H9 (cell line): ENCODE measurements at regions not wholly inside any gene's neighbourhood (a gene's known extent, or its start where the extent isn't known, plus 50 kb on each side); places are given as distances from the start of the nearest gene placed in this dataset.

ENCODE experiments used
- DNase-seq: peaks from one replicate; pipeline ENCODE4 v3.0.0-alpha.2; 2017
- H2AFZ ChIP-seq: one replicate; pipeline ENCODE4 v1.6.1; 2013; ENCODE audit warnings: mild to moderate bottlenecking, low read length, control low read depth, moderate library complexity
- H2AK5ac ChIP-seq: 2 replicates; pipeline ENCODE4 v1.6.1; 2013; ENCODE audit warnings: low read length, control low read depth, mixed read lengths; ENCODE audit not compliant: insufficient read length
- H2BK120ac ChIP-seq: one replicate; pipeline ENCODE4 v1.6.1; 2013; ENCODE audit warnings: low read depth, mild to moderate bottlenecking, low read length, control low read depth, inconsistent platforms; ENCODE audit not compliant: poor library complexity, severe bottlenecking
- H2BK12ac ChIP-seq: 2 replicates; pipeline ENCODE4 v1.6.1; 2013; ENCODE audit warnings: low read length, control low read depth, mixed read lengths, low read depth; ENCODE audit not compliant: insufficient read length
- H2BK15ac ChIP-seq: 2 replicates; pipeline ENCODE4 v1.6.1; 2013; ENCODE audit warnings: low read depth, low read length, control low read depth
- H2BK20ac ChIP-seq: one replicate; pipeline ENCODE4 v1.6.1; 2013; ENCODE audit warnings: low read depth, mild to moderate bottlenecking, low read length, control low read depth, inconsistent platforms; ENCODE audit not compliant: poor library complexity, severe bottlenecking
- H2BK5ac ChIP-seq: 2 replicates; pipeline ENCODE4 v1.6.1; 2013; ENCODE audit warnings: low read length, control low read depth, mixed read lengths; ENCODE audit not compliant: insufficient read length
- H3K14ac ChIP-seq: 2 replicates; pipeline ENCODE4 v1.6.1; 2013; ENCODE audit warnings: low read length, control low read depth; ENCODE audit not compliant: insufficient read depth
- H3K18ac ChIP-seq: 2 replicates; pipeline ENCODE4 v1.6.1; 2013; ENCODE audit warnings: low read depth, mild to moderate bottlenecking, mixed read lengths, low read length, control low read depth; ENCODE audit not compliant: insufficient read length
- H3K23ac ChIP-seq: 2 replicates; pipeline ENCODE4 v1.6.1; 2013; ENCODE audit warnings: low read length, control low read depth, mixed read lengths, low read depth; ENCODE audit not compliant: insufficient read length
- H3K23me2 ChIP-seq: 2 replicates; pipeline ENCODE4 v1.6.1; 2013; ENCODE audit warnings: low read depth, mild to moderate bottlenecking, mixed read lengths, low read length, control low read depth; ENCODE audit not compliant: insufficient read length, poor library complexity, severe bottlenecking
- H3K27ac ChIP-seq: 2 replicates; pipeline ENCODE4 v1.5.1; 2013; ENCODE audit warnings: low read length, control low read depth, mixed read lengths, low read depth; ENCODE audit not compliant: insufficient read length
- H3K27me3 ChIP-seq: 2 replicates; pipeline ENCODE4 v1.6.1; 2013; ENCODE audit warnings: low read length, control low read depth, inconsistent platforms; ENCODE audit not compliant: insufficient read depth
- H3K4ac ChIP-seq: 2 replicates; pipeline ENCODE4 v1.6.1; 2013; ENCODE audit warnings: low read depth, mild to moderate bottlenecking, control low read depth, inconsistent platforms, low read length, moderate library complexity
- H3K4me1 ChIP-seq: 2 replicates; pipeline ENCODE4 v1.6.1; 2013; ENCODE audit warnings: low read length, control low read depth, inconsistent platforms; ENCODE audit not compliant: insufficient read depth
- H3K4me2 ChIP-seq: 2 replicates; pipeline ENCODE4 v1.6.1; 2013; ENCODE audit warnings: low read length, control low read depth, mixed read lengths; ENCODE audit not compliant: insufficient read length, insufficient read depth
- H3K56ac ChIP-seq: 2 replicates; pipeline ENCODE4 v1.6.1; 2013; ENCODE audit warnings: low read depth, mild to moderate bottlenecking, mixed read lengths, low read length, control low read depth; ENCODE audit not compliant: insufficient read length
- H3K79me1 ChIP-seq: 2 replicates; pipeline ENCODE4 v1.6.1; 2013; ENCODE audit warnings: low read depth, mild to moderate bottlenecking, moderate library complexity, low read length, control low read depth, inconsistent platforms; ENCODE audit not compliant: insufficient read depth, poor library complexity, severe bottlenecking
- H3K79me2 ChIP-seq: 2 replicates; pipeline ENCODE4 v1.6.1; 2013; ENCODE audit warnings: low read length, control low read depth, inconsistent platforms; ENCODE audit not compliant: insufficient read depth
- H3K9ac ChIP-seq: 2 replicates; pipeline ENCODE4 v1.6.1; 2013; ENCODE audit warnings: low read length, control low read depth, mixed read lengths; ENCODE audit not compliant: insufficient read length; ENCODE audit errors: extremely low read depth
- H3K9me3 ChIP-seq: one replicate; pipeline ENCODE4 v1.6.1; 2013; ENCODE audit warnings: low read depth, low read length, inconsistent platforms; ENCODE audit not compliant: control insufficient read depth
- H3T11ph ChIP-seq: one replicate; pipeline ENCODE4 v1.6.1; 2013; ENCODE audit warnings: mild to moderate bottlenecking, low read length, control low read depth, inconsistent platforms
- H4K20me1 ChIP-seq: one replicate; pipeline ENCODE4 v1.6.1; 2013; ENCODE audit not compliant: control insufficient read depth, insufficient read length, insufficient read depth
- H4K5ac ChIP-seq: 2 replicates; pipeline ENCODE4 v1.6.1; 2013; ENCODE audit warnings: low read depth, mild to moderate bottlenecking, mixed read lengths, low read length, control low read depth; ENCODE audit not compliant: insufficient read length
- H4K8ac ChIP-seq: replicated peaks from 2 replicates; pipeline ENCODE4 v1.6.1; 2013; ENCODE audit warnings: low read length, control low read depth, mixed read lengths, low read depth; ENCODE audit not compliant: insufficient read length
- H4K91ac ChIP-seq: 2 replicates; pipeline ENCODE4 v1.6.1; 2013; ENCODE audit warnings: low read depth, mild to moderate bottlenecking, moderate library complexity, mixed read lengths, low read length, control low read depth; ENCODE audit not compliant: insufficient read length
- H3K27ac Mint-ChIP-seq, 3 experiments: 2 replicates in 2 of 3; 3 replicates in 1 of 3; pipeline ENCODE4 v1.8.0; 2020 to 2021; ENCODE audit warnings: mixed read lengths in 3 of 3, mild to moderate bottlenecking in 1 of 3, moderate library complexity in 1 of 3
- H3K27me3 Mint-ChIP-seq: 2 replicates; pipeline ENCODE4 v1.8.0; 2021; ENCODE audit warnings: low read depth, mild to moderate bottlenecking, moderate library complexity, mixed read lengths
- H3K36me3 Mint-ChIP-seq, 3 experiments: 2 replicates in 2 of 3; 3 replicates in 1 of 3; pipeline ENCODE4 v1.8.0; 2020 to 2021; ENCODE audit warnings: low read depth in 3 of 3, mixed read lengths in 3 of 3; ENCODE audit not compliant: insufficient read depth in 1 of 3
- H3K4me1 Mint-ChIP-seq, 2 experiments: 2 replicates each; pipeline ENCODE4 v1.8.0; 2020; ENCODE audit warnings: mixed read lengths in 2 of 2
- H3K4me3 Mint-ChIP-seq, 2 experiments: 2 replicates in 1 of 2; 3 replicates in 1 of 2; pipeline ENCODE4 v1.8.0; 2020 to 2021; ENCODE audit warnings: mild to moderate bottlenecking in 2 of 2, mixed read lengths in 2 of 2, moderate library complexity in 1 of 2
- H3K9me3 Mint-ChIP-seq, 2 experiments: 2 replicates in 1 of 2; 3 replicates in 1 of 2; pipeline ENCODE4 v1.8.0; 2020; ENCODE audit warnings: mild to moderate bottlenecking in 2 of 2, mixed read lengths in 2 of 2, moderate library complexity in 1 of 2
- CTCF ChIP-seq: fragments of 200-600 bp; sonication (generic); conservative IDR thresholded peaks from 3 replicates; pipeline ENCODE4 v1.8.0; 2021; ENCODE audit warnings: antibody characterized with exemption, mild to moderate bottlenecking
- WGBS: extraction: QIAGEN DNeasy Blood & Tissue Kit; methylation state at CpG from one replicate; pipeline ENCODE4 v1.1.7; 2013; ENCODE audit warnings: missing lambda C conversion rate, low lambda C conversion rate, mixed read lengths; ENCODE audit not compliant: insufficient read length; ENCODE audit errors: extremely low coverage; 5-methylcytosine and 5-hydroxymethylcytosine counted together

GRCh38 chrX:21194526-21194925 is 179.7 kb upstream of the CNKSR2 start:
- no peak overlapping the region for H2BK120ac ChIP-seq
- no peaks in the 10 kb centered on the region for H4K20me1 ChIP-seq
- no peak overlapping the region for H3T11ph ChIP-seq
- no peaks in the 10 kb centered on the region for H3K36me3 Mint-ChIP-seq
- no peak overlapping the region for H2BK5ac ChIP-seq
- no peak overlapping the region for H2BK15ac ChIP-seq
- no peak overlapping the region for H3K14ac ChIP-seq
- H3K27ac ChIP-seq: no peak overlapping the region
- H4K5ac ChIP-seq: no peak overlapping the region
- no peak for TF ChIP-seq CTCF
- no peaks in the 10 kb centered on the region for H3K79me1 ChIP-seq
- no peak overlapping the region for H2AFZ ChIP-seq
- H3K56ac ChIP-seq: no peak overlapping the region
- WGBS: no CpG with 5 or more reads among the region's 1 CpG
- H3K4me1 Mint-ChIP-seq: peaks cover 0 to 8% of the 10 kb centered on the region in 2 experiments; a peak in 1 of 4 replicates
- H3K9ac ChIP-seq: no peak overlapping the region
- no peak overlapping the region for H3K27ac Mint-ChIP-seq
- H3K23ac ChIP-seq: no peak overlapping the region
- H3K27me3 ChIP-seq: no peaks in the 10 kb centered on the region
- H3K4me3 Mint-ChIP-seq: no peak overlapping the region
- no peak overlapping the region for H4K91ac ChIP-seq
- no peak overlapping the region for H3K18ac ChIP-seq
- H3K9me3 ChIP-seq: peaks cover 27% of the 10 kb centered on the region
- H3K9me3 Mint-ChIP-seq: peaks cover 3 to 41% of the 10 kb centered on the region in 2 experiments; a peak in 4 of 5 replicates
- no peak overlapping the region for H2BK12ac ChIP-seq
- no peak overlapping the region for H2AK5ac ChIP-seq
- no peak overlapping the region for H3K4ac ChIP-seq
- H3K27me3 Mint-ChIP-seq: no peaks in the 10 kb centered on the region
- H4K8ac ChIP-seq: no peak overlapping the region
- H3K4me2 ChIP-seq: no peak overlapping the region
- no peaks in the 10 kb centered on the region for H3K79me2 ChIP-seq
- no peak overlapping the region for H2BK20ac ChIP-seq
- DNase-seq: no peak
- no peaks in the 10 kb centered on the region for H3K23me2 ChIP-seq
- H3K4me1 ChIP-seq: no peaks in the 10 kb centered on the region
